ENCODE measurements at regions not wholly inside any gene's neighbourhood (a gene's known extent, or its start where the extent isn't known, plus 50 kb on each side); places are given as distances from the start of the nearest gene placed in this dataset.
"Not testable (repeated sequence)": the region's sequence is repeated elsewhere in the genome, so short reads cannot be mapped to it uniquely, and the experiment has no call there.

DNA sequence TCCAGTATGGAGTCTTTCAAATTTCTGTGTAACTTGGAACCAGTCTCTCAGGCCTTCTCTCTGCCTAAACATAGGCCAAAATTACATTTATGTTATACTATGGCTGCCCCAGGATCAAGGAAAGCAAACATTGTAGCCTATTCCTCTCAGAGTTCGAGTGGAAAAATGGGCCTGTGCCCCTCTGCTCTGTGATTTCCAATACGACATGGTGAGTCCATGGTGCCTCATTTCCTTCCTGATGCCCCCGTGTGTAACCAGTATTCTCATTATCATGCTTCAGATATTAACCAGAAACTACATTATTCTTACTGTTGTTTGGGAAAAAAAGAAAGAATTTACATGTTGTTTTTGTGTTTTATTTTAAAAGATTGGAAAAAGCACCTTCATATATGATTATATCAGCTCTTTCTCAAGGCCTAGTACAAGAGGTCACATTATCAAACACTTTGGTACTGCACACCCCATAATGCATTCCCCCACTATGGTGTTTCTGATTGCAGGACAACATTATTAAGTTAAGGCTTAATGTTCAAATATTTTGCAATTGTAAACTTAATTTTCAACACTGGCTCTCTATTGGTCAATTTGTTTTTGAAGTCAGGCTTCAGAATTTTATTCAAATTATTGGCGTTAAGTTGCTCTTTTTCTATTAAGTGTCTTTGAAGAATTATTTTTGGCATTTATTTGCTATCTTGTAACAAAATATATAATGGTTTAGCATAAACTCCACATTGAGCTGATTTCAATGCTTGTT, 151.8 kb upstream of the SLC27A6 start:
- peaks cover 2 to 55% (median 13%) of the 10 kb centered on the region in 6 donors for H3K9me3 Mint-ChIP-seq
- H3K36me3 Mint-ChIP-seq = no peaks in the 10 kb centered on the region
- H3K4me1 Mint-ChIP-seq = no peaks in the 10 kb centered on the region
- no peak overlapping the region for H3K4me3 Mint-ChIP-seq
- peaks cover 0 to 2% (median 2%) of the 10 kb centered on the region in 3 donors for H3K27me3 Mint-ChIP-seq (ENCODE audit: low read depth in 3 of 3)
- H3K27ac Mint-ChIP-seq = no peak overlapping the region
- DNase-seq = no peak

DNA sequence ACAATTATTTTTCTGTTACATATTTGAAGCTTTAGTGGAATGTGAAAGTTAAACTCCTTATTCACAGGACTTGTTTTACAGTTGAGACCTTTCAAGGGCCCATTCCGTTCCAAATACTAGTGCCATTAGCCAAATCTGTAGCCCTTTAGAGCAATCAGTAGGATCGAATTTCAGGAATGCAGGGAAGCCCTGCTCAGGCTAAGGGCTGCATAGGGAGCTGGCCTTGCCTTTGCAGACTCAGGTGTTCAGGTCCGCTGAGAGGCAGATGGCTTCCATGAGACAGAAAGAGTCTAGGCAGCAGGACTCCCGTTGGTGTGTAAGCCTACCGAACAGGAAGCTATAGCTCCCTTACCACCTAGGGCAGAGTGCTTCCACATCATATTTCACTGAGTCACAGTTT, 150.1 kb upstream of the SLC27A6 start:
- Mint-ChIP-seq H3K9me3 (peaks cover 2 to 38% (median 11%) of the 10 kb centered on the region in 6 donors), H3K4me3 (no peak overlapping the region), H3K36me3 (no peaks in the 10 kb centered on the region), H3K4me1 (no peaks in the 10 kb centered on the region), H3K27me3 (ENCODE audit: low read depth in 3 of 3) (peaks cover 0 to 2% (median 2%) of the 10 kb centered on the region in 3 donors), H3K27ac (no peak overlapping the region)
- DNase-seq = no peak

DNA sequence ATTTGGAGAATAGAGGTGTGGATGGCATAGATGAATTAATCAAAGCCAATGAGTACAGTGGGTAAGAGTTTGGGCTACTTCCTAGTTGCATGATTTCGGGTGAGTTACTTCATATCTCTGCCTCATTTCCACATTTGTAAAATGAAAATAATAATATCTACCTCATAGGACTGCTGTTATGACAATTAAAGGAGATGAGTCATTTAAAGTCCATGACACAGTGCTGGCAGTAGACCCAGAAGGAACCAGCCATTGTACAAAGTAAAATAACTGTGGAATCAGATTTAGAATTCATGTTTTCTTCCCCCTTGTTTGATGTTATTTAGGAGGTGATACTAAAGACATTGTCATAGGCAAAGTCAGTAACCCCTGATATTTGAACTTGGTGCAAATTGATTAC, 139.5 kb upstream of the SLC27A6 start:
- Mint-ChIP-seq H3K27ac (no peak overlapping the region), H3K9me3 (peaks cover 0 to 25% (median 8%) of the 10 kb centered on the region in 6 donors), H3K4me1 (no peaks in the 10 kb centered on the region), H3K4me3 (no peak overlapping the region), H3K27me3 (ENCODE audit: low read depth in 3 of 3) (peaks cover 0 to 2% (median 0%) of the 10 kb centered on the region in 3 donors), H3K36me3 (no peaks in the 10 kb centered on the region)
- no peak for DNase-seq

DNA sequence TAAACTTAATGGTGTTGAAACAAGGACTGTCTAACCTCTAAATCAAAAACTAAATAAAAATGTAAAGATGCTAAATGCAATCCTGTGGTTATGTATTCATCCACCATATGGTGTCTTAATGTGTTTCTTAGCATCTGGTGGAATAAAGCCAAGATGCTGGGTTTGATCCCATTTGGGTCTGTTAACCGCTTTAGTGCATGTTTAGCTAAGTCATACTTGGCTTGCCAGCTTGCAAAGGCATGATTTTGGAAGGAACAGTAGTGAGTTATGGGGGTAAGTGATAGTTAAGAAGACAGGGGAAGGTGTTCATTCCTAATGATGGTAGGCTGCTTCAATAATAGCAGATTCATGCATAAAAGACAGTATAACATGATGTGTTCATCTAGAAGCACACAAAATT, 139.0 kb upstream of the SLC27A6 start:
- Mint-ChIP-seq H3K9me3 (peaks cover 0 to 25% (median 8%) of the 10 kb centered on the region in 6 donors), H3K4me1 (no peaks in the 10 kb centered on the region), H3K36me3 (no peaks in the 10 kb centered on the region), H3K27me3 (ENCODE audit: low read depth in 3 of 3) (peaks cover 0 to 2% (median 0%) of the 10 kb centered on the region in 3 donors), H3K27ac (no peak overlapping the region), H3K4me3 (no peak overlapping the region)
- DNase-seq = no peak

DNA sequence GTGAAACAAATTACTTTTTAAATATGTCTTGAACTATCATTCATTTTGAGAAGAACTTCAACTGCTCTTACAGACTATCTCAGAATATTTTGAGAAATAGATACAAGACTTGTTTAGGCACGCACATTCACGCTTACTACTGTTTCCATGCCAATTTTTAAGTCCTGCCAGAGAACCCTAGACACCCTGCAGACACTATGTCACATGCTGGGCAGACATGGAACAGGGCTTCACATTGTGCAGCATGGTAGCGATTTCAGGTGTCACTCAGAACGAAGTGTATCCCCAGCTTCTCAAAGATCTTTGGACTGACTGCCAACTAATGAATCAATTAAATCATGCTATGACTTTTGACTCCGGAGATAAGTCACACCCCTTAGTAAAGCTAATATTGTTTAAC, 128.7 kb upstream of the SLC27A6 start:
- DNase-seq = no peak
- Mint-ChIP-seq H3K4me3 (no peak overlapping the region), H3K9me3 (peaks cover 0 to 12% (median 3%) of the 10 kb centered on the region in 6 donors), H3K36me3 (no peaks in the 10 kb centered on the region), H3K4me1 (no peaks in the 10 kb centered on the region), H3K27ac (no peak overlapping the region), H3K27me3 (ENCODE audit: low read depth in 3 of 3) (peaks cover 0 to 6% (median 0%) of the 10 kb centered on the region in 3 donors)

- no peak overlapping the region for H3K27ac Mint-ChIP-seq
- peaks cover 0 to 12% (median 4%) of the 10 kb centered on the region in 6 donors for H3K9me3 Mint-ChIP-seq
These were observed 126.7 kb upstream of the SLC27A6 start for GRCh38 chr5:128838623-128839022.

DNA sequence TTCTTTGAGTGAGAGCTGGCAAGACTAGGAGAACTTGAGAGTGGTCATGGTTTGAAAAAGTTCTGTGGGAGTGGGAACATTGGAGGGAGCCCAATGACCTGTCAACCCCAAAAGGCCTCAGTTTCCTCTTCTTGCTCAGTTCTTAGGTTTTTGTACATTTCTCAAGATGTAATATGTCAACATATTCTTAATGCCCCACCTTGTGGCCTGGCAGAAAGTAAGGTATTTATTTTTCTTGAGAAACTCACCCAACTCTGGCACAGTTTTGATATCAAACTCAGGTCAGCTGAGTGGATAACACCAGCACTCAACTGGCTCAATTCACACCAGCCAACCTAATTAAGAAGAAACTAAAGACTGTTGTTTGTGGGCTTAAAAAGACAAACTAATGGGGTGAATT, 123.0 kb upstream of the SLC27A6 start:
- no peaks in the 10 kb centered on the region for H3K36me3 Mint-ChIP-seq
- no peaks in the 10 kb centered on the region for H3K4me1 Mint-ChIP-seq
- no peak for DNase-seq

More at GRCh38 chr5:128838623-128839022, 126.7 kb upstream of the SLC27A6 start:
- no peak overlapping the region for H3K4me3 Mint-ChIP-seq
- H3K36me3 Mint-ChIP-seq = no peaks in the 10 kb centered on the region
- peaks cover 0 to 7% (median 0%) of the 10 kb centered on the region in 3 donors for H3K27me3 Mint-ChIP-seq (ENCODE audit: low read depth in 3 of 3)
- no peaks in the 10 kb centered on the region for H3K4me1 Mint-ChIP-seq
- no peak for DNase-seq

GRCh38 chr5:128844354-128844923, 120.8 kb upstream of the SLC27A6 start:
- Mint-ChIP-seq H3K4me1 (no peaks in the 10 kb centered on the region), H3K9me3 (peaks cover 8 to 19% (median 16%) of the 10 kb centered on the region in 6 donors), H3K4me3 (no peak overlapping the region), H3K27ac (no peak overlapping the region), H3K27me3 (ENCODE audit: low read depth in 3 of 3) (peaks cover 0 to 3% (median 0%) of the 10 kb centered on the region in 3 donors), H3K36me3 (peaks cover 0 to 3% (median 0%) of the 10 kb centered on the region in 3 donors)
- DNase-seq = no peak

More for the DNA sequence above, 123.0 kb upstream of the SLC27A6 start:
- peaks cover 0 to 6% (median 4%) of the 10 kb centered on the region in 6 donors for H3K9me3 Mint-ChIP-seq
- peaks cover 0 to 3% (median 0%) of the 10 kb centered on the region in 3 donors for H3K27me3 Mint-ChIP-seq (ENCODE audit: low read depth in 3 of 3)
- no peak overlapping the region for H3K4me3 Mint-ChIP-seq
- no peak overlapping the region for H3K27ac Mint-ChIP-seq

DNA sequence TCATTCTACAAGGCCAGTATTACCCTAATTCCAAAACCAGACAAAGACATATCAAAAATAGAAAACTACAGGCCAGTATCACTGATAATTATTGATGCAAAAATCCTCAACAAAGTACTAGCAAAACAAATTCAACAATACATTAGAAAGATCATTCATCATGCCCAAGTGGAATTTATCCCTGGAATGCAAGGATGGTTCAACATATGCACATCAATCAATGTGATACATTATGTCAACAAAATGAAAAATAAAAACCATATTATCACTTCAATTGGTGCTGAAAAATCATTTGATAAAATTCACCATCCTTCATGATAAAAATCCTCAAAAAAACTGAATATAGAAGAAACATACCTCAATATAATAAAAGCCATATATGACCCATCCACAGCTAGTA, 115.2 kb upstream of the SLC27A6 start:
- Mint-ChIP-seq H3K27ac (no peak overlapping the region), H3K9me3 (peaks cover 4 to 39% (median 26%) of the 10 kb centered on the region in 6 donors), H3K4me3 (no peak overlapping the region), H3K27me3 (ENCODE audit: low read depth in 3 of 3) (peaks cover 0 to 2% (median 0%) of the 10 kb centered on the region in 3 donors), H3K36me3 (peaks cover 0 to 7% (median 0%) of the 10 kb centered on the region in 3 donors), H3K4me1 (no peaks in the 10 kb centered on the region)
- DNase-seq = peak in 1 of 3 donors; percentile 0

- peaks cover 3 to 35% (median 18%) of the 10 kb centered on the region in 6 donors for H3K9me3 Mint-ChIP-seq
- DNase-seq = no peak
- H3K4me3 Mint-ChIP-seq = no peak overlapping the region
- no peaks in the 10 kb centered on the region for H3K4me1 Mint-ChIP-seq
- no peaks in the 10 kb centered on the region for H3K36me3 Mint-ChIP-seq
- peaks cover 0 to 2% (median 0%) of the 10 kb centered on the region in 3 donors for H3K27me3 Mint-ChIP-seq (ENCODE audit: low read depth in 3 of 3)
- no peak overlapping the region for H3K27ac Mint-ChIP-seq
These were observed 110.4 kb upstream of the SLC27A6 start for GRCh38 chr5:128854931-128855330.

- Mint-ChIP-seq H3K36me3 (peaks cover 0 to 4% (median 3%) of the 10 kb centered on the region in 3 donors), H3K27ac (no peak overlapping the region), H3K9me3 (peaks cover 4 to 25% (median 13%) of the 10 kb centered on the region in 6 donors), H3K4me3 (no peak overlapping the region), H3K27me3 (ENCODE audit: low read depth in 3 of 3) (peaks cover 0 to under 1% (median 0%) of the 10 kb centered on the region in 3 donors), H3K4me1 (no peaks in the 10 kb centered on the region)
- DNase-seq = no peak
These were observed 108.1 kb upstream of the SLC27A6 start for GRCh38 chr5:128857076-128857677.

GRCh38 chr5:128858995-128859394, 106.3 kb upstream of the SLC27A6 start:
- Mint-ChIP-seq H3K4me3 (no peak overlapping the region), H3K27ac (no peak overlapping the region), H3K9me3 (peaks cover 4 to 21% (median 11%) of the 10 kb centered on the region in 6 donors), H3K27me3 (ENCODE audit: low read depth in 3 of 3) (peaks cover 0 to 1% (median 0%) of the 10 kb centered on the region in 3 donors), H3K36me3 (peaks cover 0 to 4% (median 3%) of the 10 kb centered on the region in 3 donors), H3K4me1 (no peaks in the 10 kb centered on the region)
- DNase-seq = no peak

GRCh38 chr5:128861155-128861554, 104.1 kb upstream of the SLC27A6 start:
- not testable (repeated sequence) for H3K36me3 Mint-ChIP-seq; H3K27me3 Mint-ChIP-seq (ENCODE audit: low read depth in 3 of 3); DNase-seq; H3K27ac Mint-ChIP-seq; H3K4me1 Mint-ChIP-seq; H3K4me3 Mint-ChIP-seq
- H3K9me3 Mint-ChIP-seq = peaks cover 3 to 21% (median 11%) of the 10 kb centered on the region in 6 donors

DNA sequence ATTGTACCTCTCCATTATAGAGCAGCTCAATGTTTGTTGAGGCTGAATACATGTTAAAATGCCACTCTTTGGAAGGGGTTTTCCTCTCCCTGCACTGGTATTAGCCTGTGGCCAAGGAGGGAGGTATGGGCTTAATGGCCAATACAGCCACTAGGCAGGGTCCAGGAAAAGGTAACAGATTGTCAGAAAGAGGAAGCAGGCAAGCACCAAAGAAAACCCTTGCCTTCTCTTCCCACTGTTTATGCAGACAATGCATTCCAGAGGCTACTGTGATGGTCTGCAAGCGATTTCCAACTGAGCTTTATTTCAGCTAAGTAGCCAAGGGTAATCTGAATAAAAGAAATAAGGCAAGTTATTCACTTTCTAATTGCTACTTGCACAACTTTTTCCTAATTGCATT, 95.3 kb upstream of the SLC27A6 start:
- no peak for DNase-seq
- peaks cover 0 to 6% (median 4%) of the 10 kb centered on the region in 6 donors for H3K9me3 Mint-ChIP-seq
- no peak overlapping the region for H3K4me3 Mint-ChIP-seq
- peaks cover 0 to 4% (median 0%) of the 10 kb centered on the region in 3 donors for H3K27me3 Mint-ChIP-seq (ENCODE audit: low read depth in 3 of 3)
- H3K27ac Mint-ChIP-seq = no peak overlapping the region
- no peaks in the 10 kb centered on the region for H3K36me3 Mint-ChIP-seq
- H3K4me1 Mint-ChIP-seq = no peaks in the 10 kb centered on the region
